ENCODE measurements at regions not wholly inside any gene's neighbourhood (a gene's known extent, or its start where the extent isn't known, plus 50 kb on each side); places are given as distances from the start of the nearest gene placed in this dataset.
A peak's percentile ranks its signal among the peaks of the same experiment; 100 is the strongest.

DNA sequence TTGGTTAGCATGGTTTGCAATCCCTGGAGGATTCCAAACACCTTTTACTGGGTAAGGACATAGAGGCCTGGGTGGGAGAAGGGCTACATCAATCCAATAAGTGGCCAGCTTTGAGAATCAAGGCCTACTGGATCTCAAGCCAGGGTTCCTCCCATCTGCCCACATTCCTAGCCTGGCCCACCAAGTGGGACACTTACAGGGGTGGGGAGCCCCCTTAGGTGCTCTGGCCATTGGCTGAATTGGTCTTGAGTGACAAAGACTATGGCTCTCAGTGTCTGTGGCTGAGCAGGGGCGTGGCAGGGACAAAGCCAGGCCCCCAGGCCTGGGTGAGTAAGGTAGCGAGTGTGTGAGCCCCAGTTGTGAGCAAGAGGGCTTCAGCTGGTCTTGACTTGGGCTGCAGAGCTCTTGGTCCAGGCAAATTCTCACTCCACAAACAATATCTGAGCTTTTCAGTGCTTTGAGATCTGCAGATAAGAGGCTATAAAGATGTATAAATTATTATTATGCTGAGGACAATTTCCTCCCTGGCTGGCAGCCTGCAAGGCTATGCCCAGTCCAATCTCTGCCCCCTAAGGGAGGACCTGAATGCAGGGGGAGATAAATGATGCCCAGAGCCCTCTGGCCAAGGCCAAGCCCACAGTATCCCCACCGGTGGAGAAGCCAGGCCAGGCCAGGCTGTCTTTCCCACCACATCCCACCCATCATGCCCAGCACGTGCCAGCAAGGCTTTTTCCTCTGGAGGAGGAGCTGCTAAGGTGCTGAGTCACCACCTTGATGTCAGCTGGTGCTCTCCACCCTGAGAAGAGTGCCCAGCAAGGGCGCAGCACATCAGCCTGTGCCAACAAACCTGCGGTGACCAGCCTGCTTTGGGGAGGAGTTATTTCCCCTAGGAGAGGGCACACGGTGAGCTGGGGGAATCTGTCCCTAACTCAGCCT, 80.7 kb upstream of the DUSP5 start:
- no peak for DNase-seq

DNA sequence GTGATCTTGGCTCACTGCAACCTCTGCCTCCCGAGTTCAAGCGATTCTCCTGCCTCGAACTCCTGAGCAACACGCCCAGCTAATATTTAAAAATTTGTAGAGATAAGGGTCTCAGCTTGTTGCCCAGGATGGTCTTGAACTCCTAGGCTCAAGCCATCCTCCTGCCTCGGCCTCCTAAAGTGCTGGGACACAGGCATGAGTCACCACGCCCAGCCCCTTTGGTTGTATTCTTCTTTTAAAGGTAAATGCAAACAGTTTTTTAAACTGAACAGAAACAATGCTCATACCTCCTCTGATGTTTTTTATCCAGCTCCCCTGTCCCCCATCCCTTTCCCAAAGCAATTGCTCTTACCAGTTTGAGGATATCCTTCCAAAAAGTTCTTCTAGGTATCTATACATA, 79.5 kb upstream of the DUSP5 start:
- DNase-seq, result no peak

DNA sequence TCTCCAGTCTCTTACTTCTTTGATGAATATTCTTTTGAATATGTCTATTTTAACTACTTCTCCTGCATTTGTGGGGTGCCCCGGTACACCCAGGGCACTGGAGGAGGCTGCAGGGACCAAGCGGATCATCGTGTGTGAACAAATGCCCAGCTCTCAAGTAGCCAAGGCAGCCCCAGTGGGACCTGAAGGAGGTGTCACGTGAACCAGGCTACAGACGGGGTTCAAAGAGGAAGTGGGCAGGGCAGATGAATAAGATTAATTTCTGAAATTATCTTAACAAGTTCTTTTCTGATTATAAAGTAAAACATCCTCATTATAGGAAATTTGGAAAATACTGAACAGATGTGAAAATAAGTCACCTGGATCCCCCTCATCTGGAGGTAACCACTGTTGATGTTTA, 78.4 kb upstream of the DUSP5 start:
- DNase-seq, result no peak

DNA sequence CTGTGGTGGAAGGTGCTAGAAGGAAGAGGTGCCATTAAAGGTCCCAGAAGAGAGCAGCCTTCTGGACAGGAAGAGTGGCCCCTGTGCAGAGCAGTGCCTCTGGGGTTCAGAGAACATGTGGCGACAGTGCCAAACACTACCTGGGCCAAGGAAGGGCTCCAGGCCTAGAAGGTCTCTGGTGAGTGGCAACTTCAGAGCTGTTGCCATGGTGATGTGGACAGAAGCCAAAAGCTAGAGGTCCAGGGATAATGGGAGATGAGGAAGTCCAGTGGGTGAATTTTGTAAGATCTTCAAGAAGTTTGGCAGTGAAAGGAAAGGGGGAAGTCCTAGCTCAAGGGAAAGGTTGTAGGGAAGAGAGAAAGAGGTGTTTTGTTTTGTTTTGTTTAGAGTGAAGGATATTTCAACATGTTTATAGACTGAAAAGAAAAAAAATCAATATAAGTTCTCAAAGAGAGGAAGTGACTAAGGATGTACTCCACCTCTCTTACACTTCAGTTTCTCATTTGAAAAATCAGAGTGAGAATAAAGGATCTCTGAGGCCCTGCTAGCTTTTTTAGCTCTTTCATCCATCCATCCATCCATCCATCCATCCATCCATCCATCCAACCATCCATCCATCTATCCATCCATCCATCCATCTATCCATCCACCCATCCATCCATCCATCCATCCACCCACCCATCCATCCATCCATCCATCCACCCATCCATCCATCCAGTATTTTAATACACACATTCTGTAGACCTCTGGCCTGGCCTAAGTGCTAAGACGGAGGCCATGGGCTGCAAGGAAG, 77.1 kb upstream of the DUSP5 start:
- no peak for DNase-seq

DNA sequence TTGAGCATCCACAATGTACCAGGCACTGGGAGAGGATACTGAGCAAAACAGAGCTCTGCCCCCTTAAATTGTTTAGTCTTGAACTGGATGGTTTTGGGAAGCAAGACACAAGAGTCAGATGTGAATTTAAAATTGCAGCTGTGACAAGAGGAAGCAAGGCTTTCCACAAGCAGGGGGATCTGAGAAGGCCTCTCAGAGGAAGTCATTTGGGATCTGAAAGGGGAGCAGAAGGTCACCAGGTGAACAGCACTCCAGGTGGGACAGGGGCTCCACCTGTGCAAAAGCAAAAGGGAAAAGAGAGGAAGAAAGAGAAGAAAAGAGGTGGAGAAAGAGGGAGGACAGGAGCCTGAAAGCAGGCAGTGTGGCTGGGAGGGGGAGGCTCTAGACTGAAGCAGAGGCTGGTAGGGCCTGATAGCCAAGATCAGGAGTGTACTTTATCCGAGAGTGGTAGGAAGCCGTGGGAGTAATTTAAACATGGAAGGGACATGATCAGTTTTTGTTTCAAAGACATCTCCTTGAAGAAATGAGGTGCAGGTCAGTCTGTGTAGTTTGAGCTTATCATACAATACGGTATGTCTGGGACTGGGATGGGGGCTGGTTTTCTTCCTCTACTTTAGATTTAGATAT, 76.1 kb upstream of the DUSP5 start:
- no peak for DNase-seq

DNA sequence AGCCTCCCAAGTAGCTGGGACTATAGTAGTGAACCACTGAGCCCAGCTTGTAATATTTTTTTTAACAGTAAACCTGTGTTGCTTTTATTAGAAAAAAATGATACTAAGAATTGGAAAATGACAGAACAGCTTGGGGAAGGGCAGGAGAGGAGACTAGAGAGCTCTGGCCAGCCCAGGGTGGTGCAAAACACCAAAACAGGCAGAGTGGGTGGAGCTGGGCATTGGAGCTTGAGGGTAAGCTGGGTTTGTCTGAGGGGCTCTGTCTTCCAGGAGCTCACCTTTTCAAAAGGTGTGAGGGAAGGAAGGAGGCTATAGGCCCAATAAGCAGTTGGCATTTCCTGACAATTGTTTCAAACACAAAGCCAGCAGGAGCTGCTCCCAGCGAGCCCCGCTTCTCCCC, 75.2 kb upstream of the DUSP5 start:
- no peak for DNase-seq

DNA sequence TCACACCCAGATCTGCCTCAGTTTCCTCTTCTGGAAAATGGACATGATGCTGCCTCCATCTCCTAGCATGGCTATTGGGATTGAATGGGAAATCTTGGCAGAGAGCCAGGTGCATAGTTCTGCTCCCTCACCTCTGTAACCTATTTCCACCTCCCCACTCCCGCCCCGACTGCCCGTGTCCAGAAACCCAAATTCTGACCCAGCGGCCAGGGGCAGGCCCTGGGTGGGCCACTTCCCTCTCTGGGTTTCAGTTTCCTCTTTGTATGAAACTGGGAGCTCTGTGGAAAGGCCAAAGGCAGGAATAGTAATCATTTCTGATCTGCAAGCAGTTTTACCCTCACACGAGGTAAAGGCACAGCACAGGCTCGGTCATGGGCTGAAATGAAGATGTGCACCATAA, 74.1 kb upstream of the DUSP5 start:
- no peak for DNase-seq

DNA sequence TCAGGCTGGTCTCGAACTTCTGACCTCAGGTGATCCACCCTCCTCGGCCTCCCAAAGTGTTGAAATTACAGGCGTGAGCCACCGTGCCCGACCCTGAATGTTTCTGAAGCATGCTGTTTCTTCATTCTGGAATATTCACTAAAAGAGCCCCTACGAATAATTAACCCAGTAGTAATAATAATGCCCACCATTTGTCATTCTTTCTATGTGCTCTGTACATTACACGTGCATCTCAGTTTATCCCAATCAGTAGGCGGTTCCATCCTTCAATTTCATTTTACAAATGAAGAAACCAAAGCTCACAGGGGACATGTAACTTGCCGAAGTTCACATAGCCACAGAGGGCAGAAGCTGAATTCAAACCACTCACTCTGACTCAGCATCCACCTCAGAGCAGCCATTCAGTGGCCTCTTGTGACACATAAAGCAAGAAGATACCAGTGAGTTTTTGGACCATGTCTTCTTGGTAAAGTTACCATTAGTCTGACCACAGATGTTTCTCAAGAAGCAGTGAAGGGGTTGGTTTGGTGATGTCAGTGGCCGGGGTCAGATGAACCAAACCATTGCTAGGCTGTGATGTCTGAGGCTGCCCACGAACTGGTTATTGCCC, 71.9 kb upstream of the DUSP5 start:
- DNase-seq, result no peak

DNA sequence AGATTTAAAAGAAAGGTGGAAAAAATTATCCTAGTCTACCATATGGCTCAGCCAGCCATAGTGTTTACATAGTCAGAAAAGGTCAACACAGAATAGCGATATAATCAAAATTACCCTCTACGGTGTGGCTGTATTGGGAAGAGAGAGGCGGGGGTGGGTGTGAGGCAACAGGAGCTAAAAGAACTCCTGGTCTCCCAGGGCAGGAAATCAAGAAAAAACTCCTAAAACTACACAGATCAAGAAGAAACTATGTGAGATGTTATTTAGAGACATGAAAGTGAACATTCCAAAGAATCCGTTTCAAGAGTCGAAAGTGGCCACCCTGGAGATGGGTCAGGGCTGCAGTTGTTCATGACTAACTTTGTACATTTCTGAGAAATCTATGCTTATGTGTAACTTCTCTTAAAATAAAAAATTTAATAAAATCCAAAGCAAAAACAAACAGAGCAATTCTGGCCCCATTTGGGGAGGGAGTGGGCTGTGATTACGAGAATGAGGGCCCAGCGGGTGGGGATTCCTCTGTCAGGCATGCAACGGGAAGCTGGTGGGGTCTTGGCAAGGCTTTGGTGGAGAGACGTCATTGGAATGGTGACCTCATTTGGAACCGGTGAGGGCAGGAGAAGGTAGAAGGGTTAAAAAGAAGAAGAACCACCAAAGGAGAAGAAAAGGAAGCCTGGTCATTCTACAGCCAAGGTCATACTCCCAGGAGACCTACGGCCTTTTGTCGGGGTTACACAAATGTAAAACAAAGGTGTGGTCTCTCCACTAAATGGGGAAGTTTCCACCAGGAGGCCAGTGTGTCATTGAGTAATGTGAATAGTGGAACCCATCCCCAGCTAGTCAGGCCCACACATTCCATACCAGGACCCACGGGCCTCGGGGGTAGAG, 71.2 kb upstream of the DUSP5 start:
- DNase-seq, result no peak

DNA sequence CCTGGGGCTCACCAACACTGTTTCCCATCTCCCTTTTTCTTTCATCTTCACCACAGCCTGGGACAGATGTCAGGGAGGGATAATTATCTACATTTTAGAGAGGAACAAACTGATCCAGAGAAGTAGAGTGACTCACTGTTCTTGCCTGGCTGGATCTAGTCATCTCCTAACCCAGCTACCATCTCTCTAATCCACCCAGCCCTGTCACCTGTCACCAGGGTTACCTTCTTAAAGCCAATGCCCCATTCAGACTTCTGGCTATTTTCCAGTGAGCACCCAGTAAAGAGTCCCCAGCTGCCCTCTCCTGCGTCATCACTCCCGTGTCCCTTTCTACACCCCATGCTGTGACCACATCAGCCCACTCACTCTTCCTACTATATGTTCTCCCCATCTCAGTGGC, 68.4 kb upstream of the DUSP5 start:
- no peak for DNase-seq

DNA sequence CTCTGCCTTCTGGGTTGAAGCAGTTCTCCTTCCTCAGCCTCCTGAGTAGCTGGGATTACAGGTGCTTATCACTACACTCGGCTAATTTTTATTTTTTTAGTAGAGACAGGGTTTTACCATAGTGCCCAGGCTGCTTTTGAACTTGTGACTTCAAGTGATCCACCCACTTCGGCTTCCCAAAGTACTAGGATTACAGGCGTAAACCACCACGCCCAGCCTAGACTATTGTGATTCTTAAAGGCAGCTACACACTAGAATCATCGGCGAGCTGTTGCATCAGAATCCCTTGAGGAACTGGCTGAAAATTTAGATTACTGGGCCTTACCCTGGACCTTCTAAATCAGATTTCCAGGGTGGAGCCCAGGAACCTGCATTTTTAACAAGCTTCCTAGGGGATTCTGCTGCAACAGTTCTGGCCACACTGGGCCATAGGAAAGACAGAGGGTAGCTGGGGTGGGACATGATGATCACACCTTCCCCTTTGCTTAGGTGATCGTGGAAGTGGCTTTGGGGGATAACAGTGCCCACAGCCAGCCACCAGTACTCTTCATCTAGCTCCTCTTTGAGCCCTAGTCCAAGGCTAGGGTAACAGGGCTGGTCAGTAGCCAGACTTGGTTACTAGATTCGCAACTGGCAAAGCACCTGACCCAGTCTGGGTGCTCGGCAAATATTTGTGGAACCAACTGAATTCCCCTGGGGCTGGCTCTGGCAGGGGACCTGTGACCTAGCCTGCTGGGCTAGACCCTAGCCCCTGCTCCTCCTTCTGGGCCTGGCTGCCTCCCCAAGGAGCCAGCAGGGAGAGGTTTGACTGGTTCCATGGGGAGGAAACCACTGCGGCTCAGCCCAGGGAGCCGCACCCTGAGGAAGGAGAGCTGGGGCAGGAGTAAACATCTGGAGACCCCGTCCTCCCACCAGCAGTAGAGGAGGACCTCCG, 67.1 kb upstream of the DUSP5 start:
- DNase-seq, result no peak

DNA sequence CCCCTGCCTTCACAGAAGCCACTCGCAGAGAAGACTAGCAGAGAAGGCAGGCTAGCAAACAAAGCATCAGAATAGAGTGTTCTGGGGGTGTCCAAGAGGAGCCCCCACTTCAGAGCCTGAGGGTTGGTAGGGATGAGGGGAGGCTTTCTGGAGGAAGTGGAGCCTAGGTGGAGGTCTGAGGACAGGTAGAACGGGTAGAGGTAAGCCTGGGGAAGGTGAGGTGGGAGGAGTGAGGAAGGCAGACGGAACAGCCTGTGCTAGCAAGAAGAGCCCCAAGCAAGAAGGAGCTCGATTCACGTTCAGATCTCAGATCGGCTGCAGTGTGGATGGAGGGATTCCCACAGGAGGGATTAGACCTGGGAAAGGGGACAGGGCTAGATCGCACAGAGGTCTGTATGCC, 66.0 kb upstream of the DUSP5 start:
- no peak for DNase-seq

DNA sequence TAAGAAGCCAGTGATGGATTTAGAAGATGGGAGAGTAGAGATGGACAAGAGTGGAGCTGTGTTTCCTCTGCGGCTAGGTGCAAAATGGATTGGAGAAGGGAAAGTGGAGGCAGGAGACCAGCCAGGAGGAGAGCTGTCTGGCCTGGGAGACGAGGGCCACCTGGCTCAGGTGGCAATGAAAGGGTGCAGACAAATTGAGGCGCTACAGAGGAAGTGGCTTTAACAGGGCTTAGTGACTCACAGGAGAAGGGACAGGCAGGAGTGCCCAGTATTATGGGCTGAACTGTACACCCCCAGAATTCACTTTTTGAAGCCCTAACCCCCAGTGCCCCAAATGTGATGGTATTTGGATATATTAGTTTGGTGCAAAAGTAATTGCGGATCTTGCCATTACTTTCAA, 65.6 kb upstream of the DUSP5 start:
- no peak for DNase-seq

DNA sequence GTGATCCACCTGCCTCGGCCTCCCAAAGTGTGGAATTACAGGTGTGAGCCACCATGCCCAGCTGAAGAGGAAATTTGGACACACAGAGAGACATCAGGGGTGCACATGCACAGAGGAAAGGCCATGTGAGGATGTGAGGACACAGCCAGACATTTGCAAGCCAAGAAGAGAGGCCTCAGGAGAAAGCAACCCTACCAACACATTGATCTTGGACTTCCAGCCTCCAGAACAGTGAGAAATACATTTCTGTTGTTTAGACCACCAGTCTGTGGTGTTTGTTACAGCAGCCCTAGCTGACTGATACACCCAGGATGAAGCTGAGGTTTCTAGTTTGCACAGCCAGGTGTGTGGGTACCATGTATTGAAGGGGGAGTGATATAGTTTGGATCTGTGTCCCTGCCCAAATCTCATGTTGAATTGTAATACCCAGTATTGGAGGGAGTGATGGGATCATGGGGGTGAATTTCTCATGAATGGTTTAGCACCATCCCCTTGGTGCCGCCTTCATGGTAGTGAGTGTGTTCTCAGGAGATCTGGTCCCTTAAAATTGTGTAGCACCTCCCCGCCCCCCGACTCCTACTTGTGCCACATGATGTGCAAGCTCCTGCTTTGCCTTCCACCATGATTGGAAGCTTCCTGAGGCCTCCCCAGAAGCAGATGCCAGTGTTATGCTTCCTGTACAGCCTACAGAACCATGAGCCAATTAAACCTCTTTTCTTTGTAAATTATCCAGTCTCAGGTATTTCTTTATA, 64.7 kb upstream of the DUSP5 start:
- DNase-seq, result no peak

DNA sequence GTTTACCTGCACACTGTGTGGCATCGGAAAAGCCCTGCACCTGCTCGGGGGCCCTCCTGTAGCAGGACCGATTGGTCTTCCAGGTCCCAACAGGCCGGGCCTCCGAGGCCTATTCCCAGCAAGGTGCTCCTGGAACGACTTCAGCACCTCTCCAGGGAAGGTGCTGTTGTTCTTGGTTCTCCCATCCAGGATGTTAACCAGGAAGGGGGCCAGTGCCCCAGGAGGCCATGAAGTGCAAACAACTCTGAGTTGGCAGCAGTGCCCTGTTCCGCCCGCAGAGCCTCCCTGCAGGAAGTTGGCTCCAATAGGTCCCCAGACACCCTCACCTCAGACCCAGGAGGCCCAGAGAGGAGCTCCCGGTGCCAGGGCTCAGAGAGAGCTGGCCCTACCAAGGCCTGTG, 64.0 kb upstream of the DUSP5 start:
- DNase-seq, result no peak

DNA sequence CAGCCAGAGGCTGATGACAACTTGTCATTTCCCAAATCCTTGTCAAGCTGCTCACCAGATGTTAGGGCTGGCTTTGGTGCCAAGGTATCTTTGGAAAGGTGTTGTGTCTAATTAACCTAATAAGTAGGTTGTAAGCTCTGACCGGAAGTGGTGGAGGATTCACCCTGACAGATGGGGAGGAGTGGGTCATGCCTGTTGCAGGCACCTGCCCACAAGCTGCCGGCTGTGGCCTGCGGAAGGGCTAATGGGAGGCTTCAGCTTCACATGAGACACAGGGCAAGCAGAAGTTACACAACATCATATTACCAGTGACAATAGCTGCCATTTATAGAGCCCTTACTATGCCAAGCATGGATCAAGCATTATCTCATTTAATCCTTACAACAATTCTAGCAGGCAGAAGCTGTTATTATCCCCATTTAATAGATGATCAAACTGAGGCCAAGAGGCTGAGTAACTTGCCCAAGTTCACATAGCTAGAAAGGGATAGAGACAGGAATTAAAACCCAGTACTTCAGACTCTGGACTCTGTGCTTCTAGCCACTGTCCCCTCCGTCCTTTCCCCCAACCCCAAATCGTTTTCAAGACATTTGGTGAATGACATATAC, 63.1 kb upstream of the DUSP5 start:
- peak; percentile 69 for DNase-seq

DNA sequence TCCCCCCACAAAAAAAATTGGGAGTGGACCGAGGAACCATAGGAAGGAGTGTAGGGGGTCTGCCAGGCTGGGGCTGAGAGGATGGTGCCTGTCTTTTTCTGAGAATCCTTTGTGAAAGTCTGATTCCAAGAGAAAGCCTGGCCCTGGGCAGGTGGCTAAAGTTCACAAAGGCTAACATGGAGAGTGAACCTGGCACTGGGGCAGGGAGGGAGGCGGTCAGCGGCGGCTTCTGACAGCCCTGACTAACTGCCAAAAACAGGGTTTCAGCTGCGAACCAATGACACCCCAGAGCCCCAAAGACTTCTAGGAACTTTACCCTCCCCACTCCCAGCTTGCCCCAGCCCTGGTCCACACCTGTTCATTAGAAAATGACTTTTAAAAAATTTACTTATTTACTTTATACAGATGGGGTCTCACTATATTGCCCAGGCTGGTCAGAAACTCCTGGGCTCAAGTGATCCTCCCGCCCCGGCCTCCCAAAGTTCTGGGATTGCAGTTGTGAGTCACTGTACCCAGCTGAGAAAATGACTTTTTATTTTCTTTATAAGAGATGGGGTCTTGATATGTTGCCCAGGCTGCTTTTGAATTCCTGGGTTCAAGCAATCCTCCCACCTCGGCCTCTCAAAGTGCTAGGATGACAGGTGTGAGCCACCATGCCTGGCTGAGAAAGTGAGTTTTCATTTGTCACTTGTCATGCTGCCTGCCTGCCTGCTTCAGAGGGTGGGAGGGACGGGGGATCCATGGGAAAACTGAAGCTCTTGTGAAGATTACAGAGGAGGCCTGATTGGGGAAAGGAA, 61.0 kb upstream of the DUSP5 start:
- DNase-seq, result no peak

DNA sequence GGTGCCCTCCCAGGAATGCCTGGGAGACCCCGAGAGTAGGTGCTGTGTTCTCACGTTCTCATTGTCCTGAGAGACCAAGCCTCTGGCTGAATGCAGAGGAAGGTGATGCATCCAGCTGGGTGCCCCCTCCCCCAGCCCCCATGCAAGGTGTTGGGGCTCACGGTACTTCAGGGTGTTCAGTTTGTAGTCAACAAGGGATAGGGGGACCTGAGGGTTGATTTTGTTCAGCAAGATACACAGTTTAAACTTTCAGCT, 60.4 kb upstream of the DUSP5 start:
- no peak for DNase-seq

DNA sequence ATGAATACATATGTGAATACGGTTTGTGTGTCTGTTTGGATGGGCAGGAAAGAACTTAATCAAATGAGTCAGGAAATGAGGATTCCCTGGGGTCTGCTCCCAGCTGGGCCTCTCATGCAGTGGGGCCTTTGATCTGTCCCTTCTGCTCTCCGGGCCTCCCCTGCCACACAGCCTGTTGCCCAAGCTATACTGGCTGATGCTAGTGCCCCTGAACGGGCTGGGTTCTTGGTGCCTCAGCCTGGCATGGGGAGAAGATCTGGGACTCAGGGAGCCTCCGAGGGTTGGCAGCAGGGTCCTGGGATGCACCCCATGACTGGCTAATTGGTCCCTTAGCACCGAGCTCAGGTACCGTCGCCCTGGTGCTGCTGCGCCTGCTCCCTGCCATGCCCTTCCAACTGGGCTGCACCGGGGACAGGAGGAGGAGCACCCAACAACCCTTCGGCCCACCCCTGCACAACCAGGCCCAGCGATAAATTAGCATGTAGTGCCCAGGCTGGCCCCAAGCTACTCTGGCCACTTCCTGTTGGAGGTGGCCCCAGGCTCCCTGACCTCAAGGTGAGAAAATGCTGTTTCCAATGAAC, 59.9 kb upstream of the DUSP5 start:
- no peak for DNase-seq
